GM18519 (cell line): ENCODE measurements at regions not wholly inside any gene's neighbourhood (a gene's known extent, or its start where the extent isn't known, plus 50 kb on each side); places are given as distances from the start of the nearest gene placed in this dataset.
"Not testable (repeated sequence)": the region's sequence is repeated elsewhere in the genome, so short reads cannot be mapped to it uniquely, and the experiment has no call there.

Source experiments
- ATAC-seq: cut with Tn5 transposase; IDR thresholded peaks from one replicate; pipeline ENCODE4 v1.9.1; 2021; ENCODE audit warnings: mild to moderate bottlenecking, moderate library complexity; ENCODE audit not compliant: unreplicated experiment, low FRiP score

DNA sequence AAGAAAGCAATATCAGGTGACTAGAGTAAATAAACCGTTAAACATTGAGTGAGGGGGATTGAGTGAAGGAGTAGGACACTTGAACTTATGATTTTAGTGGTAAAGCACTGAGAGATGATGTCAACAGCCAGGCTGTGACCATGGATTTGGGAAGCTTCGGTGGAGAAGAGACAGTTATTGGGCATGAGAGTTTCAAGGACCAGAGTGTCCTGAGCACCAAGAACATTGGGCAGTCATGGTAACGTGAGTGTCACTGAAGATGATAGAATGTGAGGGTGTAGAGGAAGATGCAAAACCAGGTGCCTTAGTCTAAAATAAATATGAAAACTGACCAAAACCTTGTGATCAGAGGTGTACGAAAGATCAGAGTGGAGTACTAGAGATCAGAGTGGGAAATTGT lies 248.1 kb downstream of the ASXL3 start:
- ATAC-seq = no peak

DNA sequence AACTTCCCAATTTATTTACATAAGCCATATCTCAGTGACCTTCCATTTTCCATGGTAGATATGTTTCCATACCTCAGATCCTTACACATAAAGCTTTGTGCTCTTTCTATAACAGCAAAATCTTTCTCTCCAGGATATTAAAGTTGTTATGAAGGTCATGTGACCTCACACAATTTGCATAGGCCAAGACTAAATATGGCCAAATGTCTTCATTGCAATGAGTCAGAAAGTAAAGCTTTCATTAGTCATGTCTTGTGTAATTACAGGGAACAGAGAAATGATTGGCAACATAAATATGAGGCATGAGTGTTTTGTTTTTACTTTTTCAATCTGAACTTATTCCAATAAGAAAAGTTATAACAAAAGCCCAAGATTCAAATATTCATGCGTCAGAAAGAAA lies 243.5 kb downstream of the ASXL3 start:
- no peak for ATAC-seq

- ATAC-seq = no peak
These were observed 242.7 kb downstream of the ASXL3 start for GRCh38 chr18:33820517-33821371.

DNA sequence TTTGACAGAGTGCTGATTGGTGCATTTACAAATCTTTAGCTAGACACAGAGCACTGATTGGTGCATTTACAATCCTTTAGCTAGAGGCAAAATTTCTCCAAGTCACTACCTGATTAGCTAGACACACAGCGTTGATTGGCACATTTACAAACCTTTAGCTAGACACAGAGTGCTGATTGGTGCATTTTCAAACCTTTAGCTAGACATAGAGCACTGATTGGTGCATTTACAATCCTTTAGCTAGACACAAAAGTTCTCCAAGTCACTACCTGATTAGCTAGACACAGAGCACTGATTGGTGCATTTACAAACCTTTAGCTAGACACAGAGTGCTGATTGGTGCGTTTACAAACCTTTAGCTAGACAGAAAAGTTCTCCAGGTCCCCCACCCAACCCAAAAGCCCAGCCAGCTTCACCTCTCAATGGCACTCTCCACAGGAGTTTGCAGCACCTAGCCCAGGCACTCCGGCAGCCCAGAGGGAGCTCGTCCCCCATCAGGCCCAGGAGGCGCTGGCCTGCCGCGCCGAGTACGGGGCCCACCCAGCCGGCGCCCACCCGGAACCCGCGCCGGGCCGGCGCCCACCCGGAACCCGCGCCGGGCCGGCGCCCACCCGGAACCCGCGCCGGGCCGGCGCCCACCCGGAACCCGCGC lies 241.8 kb downstream of the ASXL3 start:
- not testable (repeated sequence) for ATAC-seq

- ATAC-seq = no peak
These were observed 240.1 kb downstream of the ASXL3 start for GRCh38 chr18:33818145-33818544.

GRCh38 chr18:33817096-33817495 lies 239.1 kb downstream of the ASXL3 start:
- ATAC-seq = no peak

DNA sequence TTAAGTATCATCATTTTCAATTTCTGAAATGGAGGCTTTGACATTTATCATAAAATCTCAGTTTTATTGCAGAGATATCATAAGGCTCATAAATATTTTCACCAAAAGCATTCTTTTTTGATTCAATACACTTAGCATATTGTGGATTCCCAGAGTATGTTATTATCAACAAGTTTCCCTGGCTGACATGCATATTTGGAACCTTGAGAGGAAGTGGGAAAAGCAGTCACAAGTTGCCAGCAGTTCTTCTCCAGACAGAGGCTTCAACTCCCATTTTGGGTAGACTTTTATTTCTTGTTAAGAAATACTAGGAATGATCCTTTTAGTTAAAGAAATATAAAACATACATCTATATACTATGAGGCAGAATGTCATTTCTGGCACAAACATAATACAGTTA lies 236.5 kb downstream of the ASXL3 start:
- no peak for ATAC-seq

- no peak for ATAC-seq
These were observed 234.2 kb downstream of the ASXL3 start for GRCh38 chr18:33812186-33812585.

GRCh38 chr18:33805592-33805991 lies 227.6 kb downstream of the ASXL3 start:
- ATAC-seq = no peak

- no peak for ATAC-seq
These were observed 226.2 kb downstream of the ASXL3 start for GRCh38 chr18:33804258-33804657.

DNA sequence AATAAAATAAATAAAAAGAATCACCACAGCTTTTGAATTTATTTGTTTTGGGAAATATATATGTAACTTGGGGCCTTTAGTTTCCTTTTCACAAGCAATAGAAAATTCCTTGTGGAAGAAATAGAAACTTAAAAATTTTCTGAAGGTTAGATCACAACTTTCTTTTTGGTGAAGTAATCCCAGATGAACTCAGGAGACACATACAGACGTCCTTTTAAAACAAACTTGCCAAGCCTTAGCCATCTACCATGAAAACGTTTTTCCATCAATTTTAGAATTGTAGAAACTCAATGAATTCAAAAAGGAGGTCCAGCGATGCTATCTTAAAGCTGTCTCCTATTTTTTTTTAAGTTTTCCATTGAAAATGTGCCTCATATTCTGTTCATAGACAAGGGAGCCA lies 225.6 kb downstream of the ASXL3 start:
- ATAC-seq = no peak

- no peak for ATAC-seq
These were observed 224.9 kb downstream of the ASXL3 start for GRCh38 chr18:33802955-33803354.
